HG03280 (cell line): ENCODE measurements at regions not wholly inside any gene's neighbourhood (a gene's known extent, or its start where the extent isn't known, plus 50 kb on each side); places are given as distances from the start of the nearest gene placed in this dataset.
"Not testable (repeated sequence)": the region's sequence is repeated elsewhere in the genome, so short reads cannot be mapped to it uniquely, and the experiment has no call there.

Experiments used
- ATAC-seq: cut with Tn5 transposase; IDR thresholded peaks from one replicate; pipeline ENCODE4 v1.9.1; 2021; ENCODE audit warnings: mild to moderate bottlenecking, moderate library complexity; ENCODE audit not compliant: unreplicated experiment

DNA sequence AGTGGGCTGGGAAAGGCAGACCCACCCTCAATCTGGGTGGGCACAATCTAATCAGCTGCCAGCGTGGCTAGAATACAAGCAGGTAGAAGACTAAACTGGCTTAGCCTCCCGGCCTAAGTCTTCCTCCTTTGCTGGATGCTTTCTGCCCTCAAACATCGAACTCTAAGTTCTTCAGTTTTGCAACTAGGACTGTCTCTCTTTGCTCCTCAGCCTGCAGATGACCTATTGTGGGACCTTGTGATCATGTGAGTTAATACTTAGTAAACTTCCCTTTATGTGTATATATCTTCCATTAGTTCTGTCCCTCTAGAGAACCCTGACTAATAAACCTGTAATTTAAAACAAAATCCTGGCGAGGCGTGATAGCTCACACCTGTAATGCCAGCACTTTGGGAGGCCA, 51.8 kb upstream of the SLC39A8 start:
- ATAC-seq, result not testable (repeated sequence)

DNA sequence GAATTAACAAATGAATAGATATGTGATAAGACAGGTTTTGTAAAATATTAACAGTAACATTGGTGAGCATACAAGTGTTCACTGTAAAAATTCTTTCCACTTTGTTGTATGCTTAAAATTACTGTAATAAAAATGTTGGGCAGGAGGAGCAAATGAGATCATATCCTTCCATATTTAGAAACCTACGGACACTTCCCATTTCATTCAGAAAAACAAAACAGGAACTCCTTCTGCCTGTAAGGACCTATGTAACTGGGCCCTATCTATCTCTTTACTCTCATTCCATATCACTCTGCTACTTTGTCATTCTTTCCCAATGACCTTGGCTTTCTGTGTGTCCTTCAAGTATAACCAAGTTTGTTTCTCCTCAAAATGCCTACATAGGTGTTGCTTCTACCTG, 53.7 kb upstream of the SLC39A8 start:
- ATAC-seq, result no peak

GRCh38 chr4:102400898-102401297, 55.6 kb upstream of the SLC39A8 start:
- ATAC-seq, result no peak

DNA sequence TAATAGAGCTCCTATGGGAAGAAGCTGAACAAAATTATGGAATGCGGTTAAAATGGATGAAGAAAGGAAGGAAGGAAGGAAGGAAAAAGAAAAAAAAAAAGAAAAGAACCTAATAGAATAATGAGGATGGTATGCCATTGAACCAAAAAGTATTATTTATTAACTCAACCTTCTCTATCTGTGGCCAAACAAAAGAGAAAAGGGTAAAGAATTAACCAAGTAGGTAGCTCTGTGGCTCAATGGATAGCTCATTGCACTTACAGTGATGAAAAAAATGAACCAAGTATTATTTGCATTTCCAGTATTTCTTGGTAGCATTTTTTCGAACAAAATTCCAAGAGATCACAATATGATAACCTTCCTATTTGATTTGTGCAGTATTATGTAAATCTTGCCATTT, 56.9 kb upstream of the SLC39A8 start:
- ATAC-seq, result no peak

DNA sequence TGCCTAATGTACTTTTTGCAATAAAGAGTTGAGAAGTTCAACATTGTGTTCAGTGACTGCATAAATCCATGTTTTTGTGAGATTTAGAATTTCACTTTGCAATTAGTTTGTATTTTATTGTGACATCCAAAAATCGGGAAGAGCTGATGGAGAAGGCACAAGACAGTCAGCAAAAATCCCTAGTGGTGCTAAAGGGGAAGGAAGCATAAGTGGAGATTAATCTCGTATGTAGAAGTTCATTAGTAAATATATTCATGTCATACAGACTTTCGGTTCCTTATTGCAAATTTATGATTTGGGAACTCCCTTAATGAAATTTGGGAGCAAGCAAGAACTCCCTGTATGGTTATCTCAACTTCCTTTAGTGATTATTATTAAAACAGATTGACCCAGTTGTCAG, 57.8 kb upstream of the SLC39A8 start:
- ATAC-seq, result no peak

- no peak for ATAC-seq
Measured at GRCh38 chr4:102404431-102404969, 59.2 kb upstream of the SLC39A8 start.

GRCh38 chr4:102405821-102406401, 60.6 kb upstream of the SLC39A8 start:
- no peak for ATAC-seq

DNA sequence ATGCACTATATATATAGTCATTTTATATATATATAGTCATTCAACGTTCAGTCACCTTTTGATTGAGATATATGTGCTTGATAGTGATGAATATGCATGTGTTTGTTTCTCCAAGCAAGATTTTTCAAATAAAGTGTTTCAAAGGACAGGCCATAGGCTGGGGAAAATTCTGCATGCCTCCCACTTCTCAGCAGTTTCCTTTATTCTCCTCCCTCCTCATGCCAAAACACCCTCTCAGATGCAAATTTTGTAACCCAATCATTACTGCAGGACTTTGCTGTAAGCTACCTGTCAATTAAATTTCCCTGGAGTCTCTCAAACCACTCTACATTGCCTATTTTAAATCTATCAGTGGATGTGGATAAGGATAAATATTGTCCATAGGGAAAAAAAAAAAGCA, 65.6 kb upstream of the SLC39A8 start:
- ATAC-seq, result not testable (repeated sequence)

DNA sequence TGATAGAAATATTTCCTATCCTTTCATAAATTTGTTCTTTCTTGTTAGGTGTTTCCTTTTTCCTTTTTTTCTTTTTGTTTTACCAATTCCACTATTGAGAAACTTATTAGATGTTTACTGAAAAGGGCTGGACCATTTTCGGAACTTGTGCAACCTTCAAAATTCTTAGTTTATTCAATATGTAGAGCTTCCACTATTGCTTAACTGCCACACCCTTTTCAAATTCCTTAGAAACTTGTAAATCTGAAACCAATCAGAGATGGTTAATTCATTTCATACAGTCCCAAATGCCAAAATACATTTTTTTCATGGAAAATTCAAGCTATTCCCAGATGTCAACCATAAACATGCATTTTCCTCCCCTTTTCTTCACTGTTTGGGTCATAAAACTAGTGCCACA, 66.1 kb upstream of the SLC39A8 start:
- no peak for ATAC-seq

DNA sequence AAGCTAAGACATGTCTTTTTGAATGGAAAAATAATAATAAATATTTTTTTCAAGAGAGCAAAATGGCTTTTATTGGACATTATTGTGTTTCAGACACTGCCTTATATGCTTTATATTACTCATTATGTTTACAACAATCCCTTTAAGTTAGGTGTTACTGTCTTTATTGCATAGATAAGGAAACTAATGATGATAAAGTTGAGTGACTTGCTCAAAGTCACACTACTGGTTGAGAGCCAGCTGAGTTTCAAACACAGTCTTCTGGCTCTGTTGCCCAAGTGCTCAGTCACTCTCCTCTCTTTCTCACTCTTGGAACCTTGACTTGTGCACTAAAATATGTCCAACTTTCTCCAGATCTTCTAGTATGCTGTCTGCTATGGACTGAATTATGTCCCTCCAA, 71.5 kb upstream of the SLC39A8 start:
- ATAC-seq, result no peak

DNA sequence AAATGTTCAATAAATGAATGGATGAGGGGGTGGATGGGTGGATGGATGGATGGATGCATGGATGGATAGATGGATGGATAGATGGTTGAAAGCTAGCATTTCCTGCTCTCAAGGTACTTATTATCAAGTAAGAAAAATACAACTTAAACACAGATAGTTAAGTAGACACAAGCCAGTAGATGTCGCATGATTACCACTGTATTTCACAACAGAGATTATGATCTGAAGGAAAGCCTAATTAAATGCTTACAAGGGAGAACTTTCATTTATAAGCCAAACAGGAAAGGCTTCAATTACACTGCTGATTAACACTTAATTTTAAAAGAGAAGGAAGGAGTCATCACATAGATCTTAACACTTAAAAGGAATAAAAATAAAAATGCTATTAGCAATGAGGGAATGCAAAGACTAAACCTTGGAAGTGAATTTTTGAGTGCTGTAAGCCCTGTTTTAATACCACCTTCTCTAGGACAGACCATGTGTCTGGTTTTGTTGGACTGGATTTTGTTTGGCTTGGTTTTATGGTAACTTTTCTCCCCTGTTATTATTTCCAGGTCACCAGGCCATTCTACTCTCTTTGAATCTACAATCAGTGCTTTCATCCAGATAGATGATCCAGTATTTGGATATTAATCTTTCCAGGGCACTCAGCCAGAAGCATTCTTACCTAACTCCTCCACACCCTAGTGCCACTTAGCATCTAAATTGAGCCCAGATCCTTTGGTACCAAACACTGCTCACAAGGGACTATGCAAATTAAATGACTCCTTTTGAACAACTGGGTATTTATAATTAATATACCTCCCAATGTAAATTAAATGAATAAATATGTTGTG, 75.5 kb upstream of the SLC39A8 start:
- no peak for ATAC-seq

DNA sequence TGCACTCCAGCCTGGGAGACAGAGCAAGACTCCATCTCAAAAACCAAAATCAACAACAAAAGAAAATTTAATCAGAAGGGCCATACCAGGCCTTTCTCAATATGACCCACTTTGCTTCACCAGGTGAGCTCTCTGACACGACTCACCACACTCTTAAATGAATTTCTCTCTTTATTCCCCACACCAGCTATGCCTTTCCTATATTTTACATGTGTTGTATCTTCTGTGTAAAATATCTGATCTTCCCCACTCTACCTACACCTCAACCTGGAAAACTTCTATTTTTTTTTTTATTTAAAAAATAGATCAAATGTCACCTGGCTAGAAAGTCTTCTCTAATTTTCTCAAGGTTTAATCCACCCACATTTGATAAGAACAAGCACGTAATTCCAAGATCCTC, 77.6 kb upstream of the SLC39A8 start:
- ATAC-seq, result no peak

DNA sequence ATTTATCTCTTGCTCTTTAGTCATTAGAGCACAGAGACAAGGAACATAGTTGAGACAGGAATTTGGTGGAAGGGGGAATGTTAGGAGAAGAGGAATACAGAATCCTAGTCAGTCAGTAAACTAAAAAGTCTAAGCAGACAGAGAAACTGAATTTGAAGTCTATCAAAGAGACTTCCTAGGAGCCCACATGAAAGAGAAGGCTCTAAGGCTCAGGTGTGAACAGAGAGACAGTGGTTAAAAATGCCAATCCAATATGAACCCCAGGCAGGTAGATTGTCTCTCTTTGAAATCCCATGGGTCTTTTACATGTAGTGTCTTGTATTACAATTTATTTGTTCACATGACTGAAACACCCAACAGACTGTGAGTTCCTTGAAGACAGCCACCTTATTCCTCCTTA, 77.8 kb upstream of the NFKB1 start:
- ATAC-seq, result no peak

DNA sequence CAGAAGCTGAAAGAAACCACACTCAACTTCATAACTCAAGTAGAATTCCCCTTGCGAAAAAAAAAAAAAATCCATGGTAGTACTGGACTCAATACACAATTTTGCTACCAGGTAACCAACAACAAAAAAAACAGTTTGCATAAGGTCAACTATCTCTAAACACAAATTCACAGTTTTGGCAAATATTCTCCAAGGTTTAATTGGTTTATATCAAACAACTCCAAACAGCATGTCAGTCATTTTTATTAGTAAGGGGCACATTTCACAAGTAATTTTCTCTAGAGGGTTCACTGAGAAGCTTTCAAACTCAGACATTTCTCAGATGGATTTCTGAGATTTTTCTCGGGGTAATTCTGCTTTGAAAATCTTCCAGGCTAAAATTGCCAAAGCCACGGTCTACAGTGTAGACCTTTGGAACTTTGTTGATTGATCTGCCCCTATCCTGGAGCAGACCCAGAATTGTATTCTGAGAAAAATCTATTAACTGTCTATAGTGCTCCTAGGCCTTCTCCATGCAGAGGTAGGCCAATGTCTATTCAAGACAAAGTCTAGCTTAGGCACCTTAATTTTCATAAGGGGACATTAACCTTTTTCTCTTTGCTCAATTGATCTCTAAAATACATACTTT, 73.7 kb upstream of the NFKB1 start:
- ATAC-seq, result no peak

DNA sequence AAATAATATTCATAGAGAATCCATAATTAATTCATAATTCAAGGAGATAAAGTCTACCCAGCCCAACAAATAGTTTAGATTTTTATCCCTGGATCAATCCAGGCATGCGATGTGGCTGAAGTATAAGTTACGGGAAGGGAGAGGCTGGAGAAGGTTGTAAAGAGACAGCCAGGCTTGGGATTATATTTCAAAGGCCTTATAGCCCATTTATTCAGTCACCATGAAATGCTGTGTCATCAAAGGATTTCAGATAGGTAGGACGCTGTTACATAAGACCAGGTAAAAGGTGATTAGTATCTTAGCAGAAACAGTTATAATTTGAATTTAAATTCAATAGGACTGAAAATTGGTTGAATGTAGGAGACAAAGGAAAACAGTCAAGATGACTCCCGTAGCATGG, 73.0 kb upstream of the NFKB1 start:
- ATAC-seq, result no peak

DNA sequence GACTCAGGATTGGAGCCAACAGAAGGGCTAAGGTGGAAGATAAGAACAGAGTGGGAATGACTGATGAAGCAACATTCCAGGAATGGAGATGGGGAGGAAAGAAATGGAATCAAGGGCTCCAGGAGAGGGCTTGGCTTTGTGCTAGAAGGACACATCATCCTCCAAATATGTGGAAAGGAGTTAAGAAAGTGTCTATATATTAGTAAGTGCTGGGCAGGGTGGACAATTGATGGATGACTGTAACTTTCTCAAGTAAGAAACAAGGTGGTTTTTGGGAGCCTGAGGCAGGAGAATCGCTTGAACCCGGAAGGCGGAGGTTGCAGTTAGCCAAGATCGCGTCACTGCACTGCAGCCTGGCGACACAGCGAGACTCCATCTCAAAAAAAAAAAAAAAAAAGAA, 71.6 kb upstream of the NFKB1 start:
- ATAC-seq, result no peak

GRCh38 chr4:102430461-102430910, 70.7 kb upstream of the NFKB1 start:
- no peak for ATAC-seq

- ATAC-seq, result no peak
Measured at GRCh38 chr4:102431608-102431961, 69.6 kb upstream of the NFKB1 start.

GRCh38 chr4:102437111-102437510, 64.0 kb upstream of the NFKB1 start:
- ATAC-seq, result no peak

DNA sequence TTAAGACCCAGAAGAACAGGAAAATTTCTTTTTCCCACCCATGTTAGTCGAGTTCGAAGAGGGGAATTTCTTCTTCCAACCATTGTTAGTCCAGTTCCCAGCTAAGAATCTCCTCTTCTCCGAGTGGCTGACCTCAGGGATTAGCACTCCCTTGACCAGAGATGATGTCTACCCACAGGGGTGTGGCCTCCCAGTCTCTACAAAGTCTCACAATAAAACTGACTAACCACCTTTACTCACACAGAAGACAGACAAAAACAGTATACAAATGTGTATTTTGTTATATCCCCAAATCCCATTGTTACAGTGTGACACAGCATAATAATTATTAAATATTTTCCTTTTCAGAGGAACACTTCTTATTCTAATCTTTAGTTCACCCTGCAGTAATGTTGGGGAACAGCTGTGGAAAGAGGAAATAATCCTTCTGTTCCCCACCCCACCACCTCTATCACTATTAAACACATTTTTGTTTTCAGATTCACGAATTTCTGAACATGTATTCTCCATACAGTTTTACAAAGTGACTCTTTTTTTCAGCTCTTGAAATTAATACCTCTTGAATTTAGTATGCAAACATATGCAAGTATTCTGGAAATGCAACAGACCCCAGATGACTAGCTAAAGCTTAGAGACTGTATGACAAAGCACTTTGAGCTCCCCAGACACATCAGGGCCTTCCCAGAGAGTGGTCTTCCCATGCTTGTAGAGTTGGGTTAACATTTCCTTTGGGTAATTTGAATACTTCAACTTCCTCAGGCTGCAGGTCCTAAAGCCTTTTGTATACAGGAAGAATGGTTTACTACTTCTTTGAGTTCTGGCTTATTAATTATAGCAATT, 62.5 kb upstream of the NFKB1 start:
- no peak for ATAC-seq

- no peak for ATAC-seq
Measured at GRCh38 chr4:102439236-102439614, 61.9 kb upstream of the NFKB1 start.
